Progenitor cell of endocrine pancreas (in vitro differentiated cells): ENCODE measurements at regions not wholly inside any gene's neighbourhood (a gene's known extent, or its start where the extent isn't known, plus 50 kb on each side); places are given as distances from the start of the nearest gene placed in this dataset.

Experiments
- DNase-seq: peaks from one replicate; pipeline ENCODE4 v3.0.0; 2021; ENCODE audit warnings: low spot score; ENCODE audit not compliant: unreplicated experiment
- H3K27ac Mint-ChIP-seq: 2 replicates; pipeline ENCODE4 v1.8.0; 2021; ENCODE audit warnings: mild to moderate bottlenecking, moderate library complexity, mixed read lengths
- H3K27me3 Mint-ChIP-seq: 2 replicates; pipeline ENCODE4 v1.8.0; 2021; ENCODE audit warnings: mixed read lengths
- H3K36me3 Mint-ChIP-seq: 2 replicates; pipeline ENCODE4 v1.8.0; 2022; ENCODE audit warnings: mixed read lengths; ENCODE audit not compliant: insufficient read depth
- H3K4me1 Mint-ChIP-seq: 2 replicates; pipeline ENCODE4 v1.8.0; 2021; ENCODE audit warnings: low read depth, mixed read lengths
- H3K4me3 Mint-ChIP-seq: 2 replicates; pipeline ENCODE4 v1.8.0; 2021; ENCODE audit warnings: low read depth, mild to moderate bottlenecking, moderate library complexity, mixed read lengths
- H3K9me3 Mint-ChIP-seq: 2 replicates; pipeline ENCODE4 v1.8.0; 2021; ENCODE audit warnings: low read depth, mixed read lengths
- CTCF ChIP-seq: fragments of 200-600 bp; sonication (generic); IDR thresholded peaks from one replicate; pipeline ENCODE4 v1.5.0; 2021; ENCODE audit warnings: antibody characterized with exemption, mild to moderate bottlenecking; ENCODE audit not compliant: unreplicated experiment

GRCh38 chr13:81383444-81383843 lies 1042.5 kb upstream of the SPRY2 start:
- no peak for DNase-seq
- H3K27me3 Mint-ChIP-seq = no peaks in the 10 kb centered on the region
- no peak for TF ChIP-seq CTCF
- peaks cover 2% of the 10 kb centered on the region for H3K36me3 Mint-ChIP-seq
- H3K27ac Mint-ChIP-seq = no peak overlapping the region
- H3K4me1 Mint-ChIP-seq = peaks cover 5% of the 10 kb centered on the region
- peaks cover 17% of the 10 kb centered on the region for H3K9me3 Mint-ChIP-seq
- no peak overlapping the region for H3K4me3 Mint-ChIP-seq

- Mint-ChIP-seq H3K9me3 (peaks cover 17% of the 10 kb centered on the region), H3K36me3 (peaks cover 2% of the 10 kb centered on the region), H3K27ac (no peak overlapping the region), H3K4me3 (no peak overlapping the region), H3K27me3 (no peaks in the 10 kb centered on the region), H3K4me1 (peaks cover 2% of the 10 kb centered on the region)
- no peak for DNase-seq
- TF ChIP-seq CTCF = no peak
Observed at GRCh38 chr13:81382246-81382645, 1041.3 kb upstream of the SPRY2 start.

- DNase-seq = no peak
- Mint-ChIP-seq H3K27me3 (no peaks in the 10 kb centered on the region), H3K36me3 (peaks cover 2% of the 10 kb centered on the region), H3K27ac (no peak overlapping the region), H3K9me3 (peaks cover 17% of the 10 kb centered on the region), H3K4me1 (peaks cover 4% of the 10 kb centered on the region), H3K4me3 (no peak overlapping the region)
- TF ChIP-seq CTCF = no peak
Observed at GRCh38 chr13:81381560-81381959, 1040.6 kb upstream of the SPRY2 start.

- TF ChIP-seq CTCF = peak; percentile 20
- Mint-ChIP-seq H3K27me3 (no peaks in the 10 kb centered on the region), H3K9me3 (peaks cover 10% of the 10 kb centered on the region), H3K27ac (no peak overlapping the region), H3K36me3 (peaks cover 2% of the 10 kb centered on the region), H3K4me3 (no peak overlapping the region), H3K4me1 (peaks cover 15% of the 10 kb centered on the region)
- DNase-seq = no peak
Observed at GRCh38 chr13:81379183-81379582, 1038.3 kb upstream of the SPRY2 start.

GRCh38 chr13:81377921-81378320 lies 1037.0 kb upstream of the SPRY2 start:
- Mint-ChIP-seq H3K9me3 (peaks cover 6% of the 10 kb centered on the region), H3K4me3 (no peak overlapping the region), H3K27ac (no peak overlapping the region), H3K27me3 (no peaks in the 10 kb centered on the region), H3K4me1 (peaks cover 17% of the 10 kb centered on the region), H3K36me3 (peaks cover 2% of the 10 kb centered on the region)
- no peak for DNase-seq
- TF ChIP-seq CTCF = no peak
